NCI-H82 treated with DMSO at 0.1 percent for 48 hours (cell line): ENCODE measurements at regions not wholly inside any gene's neighbourhood (a gene's known extent, or its start where the extent isn't known, plus 50 kb on each side); places are given as distances from the start of the nearest gene placed in this dataset.
"Not testable (repeated sequence)": the region's sequence is repeated elsewhere in the genome, so short reads cannot be mapped to it uniquely, and the experiment has no call there.

Experiments
- DNase-seq: peaks from one replicate; lab custom pipeline; 2025; ENCODE audit not compliant: unreplicated experiment; lab: John Stamatoyannopoulos, UW

DNA sequence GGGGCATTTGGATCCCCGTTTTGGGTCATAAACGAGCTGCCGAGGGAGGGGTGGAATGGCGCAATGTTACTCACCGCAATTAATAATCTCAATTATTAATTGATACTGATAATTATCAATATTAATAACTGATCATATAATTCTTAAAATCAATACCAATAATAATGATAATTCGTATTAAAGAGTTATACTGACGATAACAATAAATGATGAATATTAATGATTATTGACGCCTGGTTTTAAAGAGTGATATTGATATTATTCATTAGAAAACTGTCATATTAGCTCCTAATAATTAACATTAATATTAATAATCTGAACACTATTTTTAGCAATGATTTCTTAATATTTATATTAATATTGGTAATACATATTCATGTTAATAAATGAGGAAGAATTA lies 92.4 kb downstream of the OTOP1 start:
- DNase-seq, result not testable (repeated sequence)

DNA sequence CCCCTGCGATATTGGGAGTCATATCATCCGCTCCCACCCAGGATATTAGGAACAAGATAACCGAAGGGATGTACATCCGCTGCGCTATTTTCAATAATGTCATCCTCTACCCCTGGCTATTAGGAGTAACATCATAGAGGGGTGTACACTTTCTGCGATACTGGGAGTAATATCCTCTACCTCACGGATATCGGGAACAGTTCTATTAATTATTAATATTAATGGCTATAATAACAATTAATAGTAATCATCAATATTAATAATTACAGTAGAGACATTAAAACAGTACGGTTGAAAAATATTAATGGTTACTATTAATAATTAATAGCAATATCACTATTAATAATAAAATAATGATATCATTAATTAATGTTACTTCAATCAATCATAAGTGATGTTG lies 90.1 kb downstream of the OTOP1 start:
- DNase-seq, result not testable (repeated sequence)
